PC-3 (cell line): ENCODE measurements at regions not wholly inside any gene's neighbourhood (a gene's known extent, or its start where the extent isn't known, plus 50 kb on each side); places are given as distances from the start of the nearest gene placed in this dataset.

Experiments
- ATAC-seq: fragments of 200-7000 bp; cut with Tn5 transposase; 2 replicates; pipeline ENCODE4 v1.9.1; 2020; ENCODE audit warnings: mild to moderate bottlenecking, moderate library complexity
- BruUV-seq: library from RNA; stranded (reverse); fragments of 400-500 nt; replicated peaks from 2 replicates; lab custom pipeline; 2021; lab: Mats Ljungman, UMichigan
- CTCF ChIA-PET: fragments of 300-600 bp; sonication (Branson Sonifier 250); formaldehyde crosslinking; loops from one replicate; lab custom pipeline; 2022; ENCODE audit warnings: antibody characterized with exemption; lab: Charles Lee
- POLR2A ChIA-PET: fragments of 300-600 bp; sonication (Branson Sonifier 250); formaldehyde crosslinking; loops from one replicate; lab custom pipeline; 2022; ENCODE audit warnings: antibody characterized with exemption; ENCODE audit not compliant: unreplicated experiment; lab: Charles Lee
- DNase-seq: peaks from one replicate; pipeline ENCODE4 v3.0.0-alpha.2; 2015
- H2AFZ ChIP-seq: fragments of 300-600 bp; sonication (generic); 2 replicates; pipeline ENCODE4 v1.6.0; 2016; ENCODE audit warnings: antibody characterized with exemption, low read length
- H3F3A ChIP-seq: fragments of 300-600 bp; sonication (generic); one replicate; pipeline ENCODE4 v1.6.0; 2017; ENCODE audit warnings: antibody characterized with exemption, low read length, control low read depth, mild to moderate bottlenecking; ENCODE audit not compliant: unreplicated experiment
- H3K27ac ChIP-seq: fragments of 300-600 bp; sonication (generic); 2 replicates; pipeline ENCODE4 v1.5.1; 2016; ENCODE audit warnings: mild to moderate bottlenecking, low read length
- H3K27me3 ChIP-seq: fragments of 300-600 bp; sonication (generic); 2 replicates; pipeline ENCODE4 v1.6.1; 2016; ENCODE audit warnings: low read length, mixed read lengths
- H3K36me3 ChIP-seq: fragments of 300-600 bp; sonication (generic); 2 replicates; pipeline ENCODE4 v1.6.1; 2016; ENCODE audit warnings: low read depth, mixed run types, low read length, mixed read lengths
- H3K4me1 ChIP-seq: fragments of 300-600 bp; sonication (generic); 2 replicates; pipeline ENCODE4 v1.5.1; 2016; ENCODE audit warnings: low read length; ENCODE audit not compliant: insufficient read depth
- H3K4me2 ChIP-seq: fragments of 300-600 bp; sonication (generic); 2 replicates; pipeline ENCODE4 v1.6.0; 2016; ENCODE audit warnings: low read length
- H3K4me3 ChIP-seq: fragments of 300-600 bp; sonication (generic); 2 replicates; pipeline ENCODE4 v1.5.1; 2016; ENCODE audit warnings: mild to moderate bottlenecking, low read length, mixed read lengths
- H3K79me2 ChIP-seq: fragments of 300-600 bp; sonication (generic); 2 replicates; pipeline ENCODE4 v1.6.1; 2017; ENCODE audit warnings: low read length, mixed read lengths
- H3K9ac ChIP-seq: fragments of 300-600 bp; sonication (generic); 2 replicates; pipeline ENCODE4 v1.6.0; 2016; ENCODE audit warnings: mild to moderate bottlenecking, low read length
- H3K9me2 ChIP-seq: fragments of 300-600 bp; sonication (generic); replicated peaks from 2 replicates; pipeline ENCODE4 v1.6.1; 2016; ENCODE audit warnings: mixed run types, low read length, mixed read lengths
- H3K9me3 ChIP-seq: fragments of 300-600 bp; sonication (generic); 2 replicates; pipeline ENCODE4 v1.6.1; 2016; ENCODE audit warnings: low read length, mixed read lengths
- H4K20me1 ChIP-seq: fragments of 300-600 bp; sonication (generic); 2 replicates; pipeline ENCODE4 v1.6.1; 2016; ENCODE audit warnings: low read length, mixed read lengths
- CTCF ChIP-seq: fragments of 300-600 bp; sonication (generic); conservative IDR thresholded peaks from 2 replicates; pipeline ENCODE4 v1.5.1; 2017; ENCODE audit warnings: antibody characterized with exemption, low read depth, mild to moderate bottlenecking, low read length
- EZH2 ChIP-seq: fragments of 300-600 bp; sonication (generic); IDR thresholded peaks from one replicate; pipeline ENCODE4 v1.6.1; 2017; ENCODE audit warnings: antibody characterized with exemption, mild to moderate bottlenecking, low read length; ENCODE audit not compliant: unreplicated experiment
- EZH2phosphoT487 ChIP-seq: fragments of 300-600 bp; sonication (generic); IDR thresholded peaks from 2 replicates; pipeline ENCODE4 v1.6.1; 2018; ENCODE audit warnings: mild to moderate bottlenecking, antibody characterized with exemption, low read length, borderline replicate concordance
- intact Hi-C: fragments of 100-400 bp; cut with micrococcal nuclease; formaldehyde crosslinking; loops from 2 replicates; pipeline ENCODE4 v1.9.0; 2023

GRCh38 chr2:106700616-106701015 lies 185.4 kb downstream of the ST6GAL2 start:
- Histone ChIP-seq H3K9ac (no peak overlapping the region), H3K79me2 (no peaks in the 10 kb centered on the region), H4K20me1 (no peaks in the 10 kb centered on the region), H3K4me3 (no peak overlapping the region), H3K27ac (no peak overlapping the region), H3K4me1 (no peaks in the 10 kb centered on the region), H3K27me3 (peaks cover 63% of the 10 kb centered on the region), H3K9me2 (no peaks in the 10 kb centered on the region), H3K4me2 (no peak overlapping the region), H3K9me3 (no peaks in the 10 kb centered on the region), H3F3A (no peaks in the 10 kb centered on the region), H3K36me3 (no peaks in the 10 kb centered on the region), H2AFZ (no peak overlapping the region)
- DNase-seq (no peak), ATAC-seq (no peak)
- CTCF ChIA-PET = no interaction called here
- intact Hi-C loops = no loop called here
- POLR2A ChIA-PET = no interaction called here
- TF ChIP-seq EZH2phosphoT487 (no peak), CTCF (no peak), EZH2 (no peak)
- BruUV-seq = no TSS peak

- CTCF ChIA-PET = no interaction called here
Observed at GRCh38 chr2:106701203-106702022, 184.6 kb downstream of the ST6GAL2 start.

More at GRCh38 chr2:106701203-106702022, 184.6 kb downstream of the ST6GAL2 start:
- no peak for ATAC-seq
- BruUV-seq = no TSS peak
- no peak overlapping the region for H3K4me3 ChIP-seq
- H3K79me2 ChIP-seq = no peaks in the 10 kb centered on the region
- no peaks in the 10 kb centered on the region for H3K4me1 ChIP-seq
- no peak overlapping the region for H3K9ac ChIP-seq
- no peak overlapping the region for H2AFZ ChIP-seq
- no peaks in the 10 kb centered on the region for H3F3A ChIP-seq
- DNase-seq = no peak
- no peak overlapping the region for H3K4me2 ChIP-seq
- H3K9me2 ChIP-seq = no peaks in the 10 kb centered on the region
- no peak for TF ChIP-seq EZH2phosphoT487
- no peak for TF ChIP-seq EZH2
- no peak for TF ChIP-seq CTCF
- POLR2A ChIA-PET = no interaction called here
- H3K27me3 ChIP-seq = peaks cover 62% of the 10 kb centered on the region
- no peak overlapping the region for H3K27ac ChIP-seq
- no peaks in the 10 kb centered on the region for H3K36me3 ChIP-seq
- no peaks in the 10 kb centered on the region for H3K9me3 ChIP-seq
- intact Hi-C loops = no loop called here
- no peaks in the 10 kb centered on the region for H4K20me1 ChIP-seq
